ENCODE measurements at regions not wholly inside any gene's neighbourhood (a gene's known extent, or its start where the extent isn't known, plus 50 kb on each side); places are given as distances from the start of the nearest gene placed in this dataset.
"Not testable (repeated sequence)": the region's sequence is repeated elsewhere in the genome, so short reads cannot be mapped to it uniquely, and the experiment has no call there.

DNA sequence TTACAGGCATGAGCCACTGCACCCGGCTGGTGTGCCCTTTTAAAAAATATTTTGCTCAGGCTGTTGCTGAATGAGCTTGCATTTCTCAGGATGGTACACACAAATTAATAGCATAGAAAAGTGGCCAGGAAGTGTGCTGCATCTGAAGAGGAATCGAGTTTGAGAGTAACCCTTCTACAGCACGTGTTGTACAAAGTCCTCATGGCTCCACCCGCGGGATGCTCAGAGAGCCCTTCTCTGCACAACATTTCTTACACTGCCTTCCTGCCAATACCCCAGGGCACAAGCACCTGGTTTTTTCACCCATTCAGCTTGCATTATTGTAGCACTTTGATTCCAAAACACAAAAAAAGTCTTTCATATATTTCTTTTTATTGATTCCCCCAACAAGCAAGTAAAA lies 90.1 kb upstream of the NEDD4L start:
- no peak for DNase-seq (ENCODE audit: low spot score)

DNA sequence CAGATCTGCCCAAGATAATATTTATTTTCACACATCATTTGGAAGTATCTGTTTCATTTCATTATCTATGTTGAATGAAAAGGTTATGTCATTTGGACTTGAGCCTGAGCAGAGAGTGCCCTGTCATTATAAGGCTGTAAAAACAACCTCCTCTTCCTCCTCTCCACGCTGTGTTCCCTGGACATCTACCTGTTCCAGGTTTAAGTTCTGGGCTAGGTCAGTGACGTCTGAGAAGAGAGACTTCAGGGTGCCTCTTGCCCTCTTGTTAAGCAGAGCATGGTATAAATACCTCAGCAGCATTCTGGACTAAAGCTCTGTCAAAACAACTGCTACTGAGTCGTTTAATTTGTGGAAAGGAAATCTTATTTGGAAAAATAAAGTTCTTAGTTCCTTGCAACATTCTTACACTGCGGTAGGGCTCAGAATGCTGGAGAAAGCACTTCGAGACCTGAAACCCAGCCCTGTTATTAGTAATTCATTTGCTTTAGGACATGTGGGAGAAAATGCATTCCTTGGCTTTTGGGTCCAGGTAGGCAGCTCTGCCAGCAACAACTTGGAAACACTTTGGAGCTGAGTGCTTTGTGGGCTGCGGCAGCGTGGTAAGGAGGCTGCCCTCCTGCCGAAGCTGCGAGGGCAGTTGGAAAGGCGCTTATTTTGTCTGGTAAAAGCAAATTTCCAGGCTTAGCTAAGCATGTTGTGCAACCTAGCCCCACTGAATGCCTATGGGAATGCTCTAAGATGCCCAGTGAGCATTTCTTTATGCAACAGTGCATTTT lies 91.8 kb upstream of the NEDD4L start:
- DNase-seq (ENCODE audit: low spot score) = no peak

DNA sequence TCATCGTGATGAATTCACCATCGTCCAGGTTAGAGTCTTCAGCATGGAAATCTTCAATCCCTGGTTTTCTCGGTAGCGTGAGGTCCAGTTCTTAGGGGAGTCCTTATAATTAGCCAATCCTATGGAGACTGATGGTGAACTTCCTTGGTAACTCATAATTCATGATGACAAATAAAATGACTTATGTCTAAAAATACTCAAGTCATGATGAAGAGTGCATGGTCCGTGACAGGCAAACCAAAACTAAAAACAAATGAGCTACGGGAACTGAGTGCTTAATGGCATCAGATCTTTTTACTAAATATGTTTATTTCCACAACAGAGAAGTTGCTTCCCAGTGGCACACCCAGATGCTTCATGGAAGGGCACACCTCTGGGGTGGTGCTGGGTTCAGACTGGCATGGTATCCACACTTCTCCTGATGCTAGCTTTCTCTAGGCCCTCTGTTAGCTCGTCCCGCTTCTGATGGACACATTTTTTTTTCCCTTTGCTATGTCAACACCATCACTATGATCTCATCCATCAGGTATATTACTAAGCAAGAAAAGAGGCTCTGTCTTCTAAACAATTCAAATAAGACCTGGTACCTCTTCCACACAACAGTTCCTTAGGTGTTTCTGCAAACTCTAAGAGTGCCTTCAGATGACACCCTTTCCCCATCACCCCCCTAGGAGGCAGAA lies 92.8 kb upstream of the NEDD4L start:
- DNase-seq (ENCODE audit: low spot score) = peak; percentile 62

DNA sequence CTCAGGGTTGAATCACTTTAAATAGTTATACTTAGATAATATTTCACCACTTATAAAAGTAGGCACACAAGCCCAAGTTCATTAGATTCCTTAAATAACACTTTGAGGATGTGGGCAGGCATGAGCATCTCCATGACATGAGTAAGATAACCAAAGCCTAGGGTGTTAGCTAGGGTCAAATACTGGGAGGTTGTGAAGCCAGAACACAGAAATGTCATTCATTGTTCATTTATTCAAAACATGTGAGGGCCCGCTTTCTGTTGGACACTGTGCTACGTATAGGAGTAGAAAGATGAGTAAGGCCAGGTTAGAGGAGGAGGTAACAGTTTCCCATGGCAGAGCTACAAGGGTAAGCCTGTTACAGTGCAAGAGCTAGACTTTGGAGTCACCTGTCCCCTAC lies 93.5 kb upstream of the NEDD4L start:
- no peak for DNase-seq (ENCODE audit: low spot score)

DNA sequence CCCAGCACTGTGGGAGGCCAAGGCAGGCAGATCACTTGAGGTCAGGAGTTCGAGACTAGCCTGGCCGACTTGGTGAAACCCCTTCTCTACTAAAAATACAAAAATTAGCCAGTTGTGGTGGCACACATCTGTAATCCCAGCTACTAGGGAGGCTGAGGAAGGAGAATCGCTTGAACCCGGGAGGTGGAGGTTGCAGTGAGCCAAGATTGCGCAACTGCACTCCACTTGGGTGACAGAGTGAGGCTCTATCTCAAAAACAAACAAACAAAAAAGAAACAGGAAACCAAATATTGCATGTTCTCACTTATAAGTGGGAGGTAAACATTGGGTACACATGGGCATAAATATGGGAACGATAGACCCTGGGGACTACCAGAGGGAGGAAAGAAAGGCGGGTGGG lies 94.7 kb upstream of the NEDD4L start:
- not testable (repeated sequence) for DNase-seq (ENCODE audit: low spot score)

DNA sequence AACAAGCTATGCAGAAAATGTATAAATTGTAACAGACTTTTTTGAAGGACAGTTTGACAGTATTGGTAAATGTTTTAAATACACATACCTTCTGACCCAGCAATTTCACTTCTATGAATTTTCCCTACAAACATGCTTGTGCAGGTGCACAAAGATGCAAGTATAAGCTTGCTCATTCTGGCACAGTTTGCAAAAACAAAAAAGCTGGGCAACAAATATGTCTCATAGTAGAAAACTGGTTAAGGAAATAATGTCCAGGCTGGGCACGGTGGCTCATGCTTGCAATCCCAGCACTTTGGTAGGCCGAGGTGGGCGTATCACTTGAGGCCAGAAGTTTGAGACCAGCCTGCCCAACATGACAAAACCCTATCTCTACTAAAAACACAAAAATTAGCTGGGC lies 96.9 kb upstream of the NEDD4L start:
- DNase-seq (ENCODE audit: low spot score) = no peak

DNA sequence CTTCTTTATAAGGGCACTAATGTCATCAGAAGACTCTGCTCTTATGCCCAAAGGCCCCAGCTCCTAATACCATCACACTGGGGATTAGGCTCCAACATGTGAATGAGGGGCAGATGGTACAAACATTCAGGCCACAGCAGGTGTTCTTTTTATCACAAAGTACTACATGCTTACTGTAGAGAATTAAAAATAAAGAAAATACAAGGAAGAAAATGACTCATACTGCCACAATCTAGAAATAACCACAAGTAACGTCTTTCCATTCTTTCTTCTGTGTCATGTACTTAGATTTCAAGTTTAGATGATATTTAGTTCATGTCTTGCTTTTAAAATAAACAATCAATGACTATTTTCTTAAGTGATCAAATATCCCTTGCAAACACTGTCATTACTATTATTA lies 100.3 kb upstream of the NEDD4L start:
- DNase-seq (ENCODE audit: low spot score) = no peak

DNA sequence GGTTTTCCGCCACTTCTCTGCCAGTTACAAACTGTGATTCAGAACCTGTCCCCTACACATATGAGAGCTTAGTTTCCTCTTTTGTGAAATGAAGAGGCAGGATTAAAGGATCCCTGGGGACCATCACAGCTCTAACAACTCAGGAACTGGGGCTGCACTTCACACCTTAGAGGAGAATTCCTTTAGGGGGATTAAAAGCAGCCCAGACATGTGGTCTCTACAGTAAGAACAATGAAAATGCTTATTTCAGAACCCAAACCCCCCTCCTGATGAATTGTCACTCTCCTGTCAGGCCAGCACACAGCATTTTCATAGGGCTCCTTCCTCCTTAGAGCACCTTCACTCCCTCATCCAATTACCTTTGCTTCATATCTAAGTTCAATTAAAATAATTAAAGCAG lies 101.5 kb upstream of the NEDD4L start:
- no peak for DNase-seq (ENCODE audit: low spot score)

DNA sequence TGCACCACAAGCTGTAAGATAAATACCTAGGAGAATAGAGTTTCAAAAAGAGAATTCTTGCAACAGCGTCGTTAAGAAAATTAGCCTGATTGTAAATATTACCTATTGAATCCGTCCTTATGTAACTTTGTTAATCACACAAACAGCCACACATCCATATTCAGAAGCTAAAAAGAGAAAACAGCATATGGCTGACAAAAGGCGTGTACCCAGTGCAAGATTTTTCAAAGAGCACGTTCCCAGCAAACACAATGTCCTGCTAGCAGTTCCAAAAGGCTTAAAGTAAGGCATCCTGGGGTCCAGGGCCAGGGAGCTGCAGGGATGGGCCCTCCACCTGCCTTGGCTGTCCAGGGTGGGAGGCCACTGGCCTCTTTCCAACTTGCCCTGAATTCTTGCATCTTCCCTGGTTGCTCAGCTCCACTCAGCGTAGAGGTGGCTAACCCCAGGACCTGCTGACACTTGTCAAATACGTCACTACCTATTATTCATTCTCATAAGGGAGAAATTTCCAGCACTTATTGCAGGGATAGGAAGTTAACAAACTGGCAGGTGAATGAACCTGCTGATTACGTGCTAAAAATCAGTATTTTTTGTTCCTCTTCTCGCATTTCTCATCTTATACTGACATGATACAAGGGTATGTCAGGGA lies 102.1 kb upstream of the NEDD4L start:
- DNase-seq (ENCODE audit: low spot score) = no peak

DNA sequence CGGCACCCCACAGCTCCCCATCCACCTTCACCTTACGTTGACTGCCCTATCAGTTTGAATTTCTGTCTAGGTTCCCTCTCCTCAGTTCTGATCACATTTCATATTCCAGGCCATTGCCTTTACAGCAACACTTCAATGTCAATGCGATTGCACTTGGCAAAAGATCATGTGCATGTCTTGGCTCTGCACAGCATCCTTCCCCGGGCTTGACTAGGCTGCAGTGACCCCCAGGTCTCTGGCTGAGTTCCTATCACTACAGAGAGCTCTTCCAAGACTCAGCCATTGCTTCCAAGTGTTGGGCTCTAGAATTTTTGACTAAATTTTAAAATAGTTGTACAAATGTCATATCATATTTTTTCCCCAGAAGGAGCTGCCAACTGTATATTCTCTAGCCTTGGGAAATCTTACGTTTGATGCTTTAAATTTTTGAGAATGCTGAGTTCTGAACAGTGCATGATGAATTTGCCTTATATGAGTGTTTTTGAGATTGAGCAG lies 103.8 kb upstream of the NEDD4L start:
- no peak for DNase-seq (ENCODE audit: low spot score)

DNA sequence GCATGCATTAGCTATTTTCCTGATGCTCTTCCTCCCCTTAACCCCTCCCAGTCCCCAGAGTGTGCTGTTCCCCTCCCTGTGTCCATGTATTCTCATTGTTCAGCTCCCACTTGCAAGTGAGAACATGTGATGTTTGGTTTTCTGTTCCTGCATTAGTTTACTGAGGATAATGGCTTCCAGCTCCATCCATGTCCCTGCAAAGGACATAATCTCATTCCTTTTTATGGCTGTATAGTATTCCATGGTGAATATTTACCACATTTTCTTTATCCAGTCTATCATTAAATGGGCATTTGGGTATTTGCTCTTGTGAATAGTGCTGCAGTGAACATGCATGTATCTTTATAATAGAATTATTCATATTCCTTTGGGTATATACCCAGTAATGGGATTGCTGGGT lies 109.7 kb upstream of the NEDD4L start:
- not testable (repeated sequence) for DNase-seq (ENCODE audit: low spot score)

DNA sequence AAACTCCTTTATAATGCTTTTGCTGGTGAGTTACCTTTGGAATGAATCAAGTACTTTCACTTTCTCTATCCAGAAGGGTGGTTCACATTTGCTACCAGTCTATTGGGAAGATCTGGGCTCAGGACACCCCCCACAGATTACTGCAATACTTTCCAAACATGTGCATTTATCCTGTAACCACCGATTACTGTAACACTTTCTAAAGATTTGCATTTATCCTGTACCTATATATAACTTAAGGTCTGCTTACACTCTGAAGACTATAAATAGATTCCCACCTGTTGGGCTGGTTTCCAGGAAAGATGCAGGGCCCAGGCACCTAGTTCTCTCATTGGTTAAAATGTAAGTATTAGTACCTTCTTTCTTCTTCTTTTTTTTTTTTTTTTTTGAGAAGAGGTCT lies 113.0 kb upstream of the NEDD4L start:
- peak; percentile 21 for DNase-seq (ENCODE audit: low spot score)

DNA sequence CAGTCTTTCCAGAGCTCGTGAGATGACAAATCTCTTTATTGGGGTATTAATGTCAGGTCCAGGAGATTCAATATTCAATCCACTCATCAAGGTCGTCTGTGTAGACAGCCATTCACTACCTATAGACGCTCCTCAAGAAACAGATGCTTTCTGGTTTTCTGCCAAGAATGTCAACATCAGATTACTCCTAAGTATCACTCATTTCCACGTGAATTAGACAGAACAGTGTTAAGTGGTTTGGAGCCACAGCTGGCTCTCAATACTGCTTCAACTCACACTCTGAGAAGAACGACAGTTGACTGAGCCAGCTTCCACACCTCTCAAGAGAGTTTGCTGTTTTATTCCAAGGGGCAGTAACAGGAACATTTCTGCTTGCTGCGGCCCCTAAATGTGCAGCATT lies 113.5 kb upstream of the NEDD4L start:
- DNase-seq (ENCODE audit: low spot score) = no peak

DNA sequence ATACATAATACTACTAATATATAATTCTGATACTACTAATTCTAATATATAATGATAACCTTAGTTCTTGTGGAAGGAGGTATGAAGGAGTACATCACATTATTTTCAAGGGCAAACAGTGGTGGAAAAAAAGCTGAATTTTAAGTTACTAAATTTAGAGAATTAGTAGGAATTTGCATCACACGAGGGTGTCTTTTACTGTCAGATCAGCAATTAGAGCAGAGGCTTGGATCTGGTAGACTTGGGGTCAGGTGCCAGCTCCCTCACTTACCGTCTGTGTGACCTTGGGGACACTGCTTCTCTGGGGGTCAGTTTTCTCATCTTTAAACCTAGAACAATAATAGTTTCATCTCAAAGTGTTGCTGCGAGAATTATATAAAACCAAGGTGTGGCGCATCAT lies 114.1 kb upstream of the NEDD4L start:
- DNase-seq (ENCODE audit: low spot score) = no peak

DNA sequence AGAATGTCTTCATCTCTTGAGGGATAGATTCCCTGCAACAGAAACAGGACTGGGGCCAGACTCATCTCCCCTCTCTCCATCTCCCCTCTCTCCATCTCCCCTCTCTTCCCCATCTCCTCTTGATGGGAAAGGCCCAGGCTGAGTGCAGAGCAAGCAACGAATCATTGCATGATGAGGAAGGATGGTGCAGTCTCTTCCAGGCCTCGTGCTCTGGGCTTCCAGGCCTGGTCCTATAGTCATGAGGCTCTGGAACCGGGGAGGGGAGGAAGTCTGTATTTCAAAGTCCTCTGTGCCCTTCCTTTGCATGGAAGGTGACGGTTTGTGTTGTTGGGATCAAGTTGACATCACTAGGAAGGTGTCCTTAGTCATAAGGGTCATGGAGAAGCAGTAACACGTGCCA lies 115.6 kb upstream of the NEDD4L start:
- DNase-seq (ENCODE audit: low spot score) = no peak

DNA sequence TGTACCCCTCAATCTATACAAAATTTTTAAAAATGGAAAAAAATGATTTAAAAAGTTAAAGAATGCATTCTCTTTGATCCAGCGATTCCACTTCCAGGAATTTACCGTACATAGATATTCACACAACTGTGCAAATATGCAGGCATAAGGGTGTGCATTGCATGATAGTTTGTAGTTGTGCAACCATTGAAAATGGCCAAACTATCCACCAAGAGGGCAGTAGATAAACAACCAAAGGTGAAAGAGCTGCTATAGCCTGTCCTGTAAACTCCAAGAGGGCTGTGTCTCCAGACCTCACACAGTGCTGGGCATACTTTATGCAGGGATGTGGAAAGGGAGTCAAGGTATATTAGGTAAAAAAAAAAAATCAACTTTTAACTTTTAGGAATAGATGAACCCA lies 116.5 kb upstream of the NEDD4L start:
- no peak for DNase-seq (ENCODE audit: low spot score)

DNA sequence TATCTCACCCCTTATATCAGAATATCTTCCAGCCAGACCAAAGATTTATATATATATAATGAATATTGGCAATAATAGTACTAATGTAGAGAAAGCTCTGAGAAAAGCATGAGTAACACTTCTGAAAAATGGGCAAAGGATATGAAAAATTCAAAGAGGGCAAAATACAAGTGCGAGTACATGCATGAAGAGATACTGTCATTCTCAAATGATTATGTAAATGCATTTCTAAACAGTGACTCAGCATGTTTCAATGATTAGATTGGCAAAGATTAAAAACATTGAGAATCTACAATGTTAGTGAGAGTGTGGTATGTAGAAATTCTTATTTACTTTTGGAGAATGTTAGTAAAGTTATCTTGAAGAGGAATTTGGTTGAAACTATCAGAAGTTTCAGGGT lies 118.3 kb upstream of the NEDD4L start:
- DNase-seq (ENCODE audit: low spot score) = no peak

DNA sequence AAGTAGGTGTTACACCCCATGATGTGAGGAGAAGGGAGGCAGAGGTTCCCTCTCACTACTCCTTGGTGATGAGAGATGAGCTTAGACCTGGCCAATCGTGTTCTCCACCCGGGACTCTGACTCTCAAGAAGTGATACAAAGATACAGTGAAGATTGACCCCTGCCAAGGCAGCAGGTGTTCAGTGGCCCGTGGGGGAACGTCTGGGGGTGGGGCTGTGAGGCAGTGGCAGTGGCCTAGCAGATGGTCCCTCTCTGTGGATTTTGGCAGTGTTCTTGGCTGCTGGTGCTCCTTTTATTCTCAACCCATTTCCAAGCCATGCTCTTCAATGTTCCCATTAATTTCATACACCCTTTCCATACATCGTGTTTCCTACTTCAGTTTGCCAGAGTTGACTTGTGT lies 120.4 kb upstream of the NEDD4L start:
- no peak for DNase-seq (ENCODE audit: low spot score)

DNA sequence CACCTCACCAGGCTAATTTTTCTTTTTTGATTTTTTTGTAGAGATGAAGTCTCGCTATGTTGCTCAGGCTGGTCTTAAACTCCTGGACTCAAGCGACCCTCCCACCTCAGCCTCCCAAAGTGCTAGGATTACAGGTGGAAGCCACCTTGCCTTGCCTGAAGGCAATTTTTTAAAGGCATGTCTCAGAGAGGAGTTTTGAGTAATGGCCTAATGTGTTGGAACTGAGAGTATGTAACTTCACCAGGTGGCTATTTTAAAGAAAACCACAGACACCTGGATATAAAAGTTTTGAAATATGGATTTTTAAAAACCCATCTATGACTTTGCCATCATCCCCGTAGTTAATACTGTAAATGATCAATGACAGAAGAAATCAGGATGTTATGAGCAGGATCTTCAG lies 119.8 kb upstream of the ATP8B1 start:
- DNase-seq (ENCODE audit: low spot score) = no peak

DNA sequence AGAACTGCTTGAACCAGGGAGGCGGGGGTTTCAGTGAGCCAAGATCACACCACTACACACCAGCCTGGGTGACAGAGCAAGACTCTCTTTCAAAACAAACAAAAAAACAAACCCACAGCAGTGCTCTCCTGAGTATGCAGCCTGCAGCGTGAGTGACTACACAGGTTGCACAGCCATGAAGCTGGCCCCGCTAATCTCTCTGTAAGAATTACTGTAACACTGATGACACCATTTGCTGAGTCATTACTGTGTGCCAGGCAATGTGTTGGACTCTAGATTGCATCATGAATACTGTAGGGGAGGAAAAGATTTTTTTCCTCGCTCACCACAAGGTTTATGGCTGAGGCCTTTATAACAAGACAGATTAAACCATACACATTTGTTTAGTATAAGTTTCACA lies 118.6 kb upstream of the ATP8B1 start:
- no peak for DNase-seq (ENCODE audit: low spot score)

DNA sequence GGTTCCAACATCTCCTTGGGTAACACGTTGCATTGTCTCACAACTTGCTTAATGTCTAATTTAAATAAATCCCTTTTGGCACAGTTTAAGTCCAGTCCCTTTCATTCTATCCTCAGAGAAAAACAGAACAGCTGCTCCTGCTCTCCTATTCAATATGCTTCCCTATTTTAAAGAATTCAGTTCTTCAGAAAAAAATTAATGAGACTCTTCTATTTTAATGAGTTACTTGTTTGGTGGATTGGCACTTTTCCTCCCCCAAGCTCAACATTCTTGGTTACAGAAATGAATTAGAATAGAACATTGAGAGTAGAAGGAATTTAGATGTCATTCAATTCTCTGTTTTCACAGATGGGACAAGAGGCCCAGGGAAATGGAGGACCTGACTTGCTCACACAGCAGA lies 116.9 kb upstream of the ATP8B1 start:
- DNase-seq (ENCODE audit: low spot score) = no peak

DNA sequence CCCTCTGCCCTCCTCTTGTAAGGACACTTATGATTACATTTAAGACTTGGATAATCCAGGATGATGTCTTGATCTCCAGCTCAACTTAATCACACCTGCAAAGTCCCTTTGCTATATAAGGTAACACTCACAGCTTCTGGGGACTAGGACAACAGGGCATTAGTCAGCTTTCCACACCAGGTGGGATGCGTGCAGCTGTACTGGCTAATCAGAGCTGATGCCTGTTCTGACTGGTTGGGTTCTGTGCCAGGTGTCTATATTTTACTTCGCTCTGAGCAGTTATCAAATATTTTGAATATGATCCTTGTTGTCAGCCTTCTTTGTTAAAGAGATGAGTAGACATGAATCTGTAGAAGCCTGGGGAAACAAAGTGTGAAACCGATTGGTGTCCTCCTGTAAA lies 115.5 kb upstream of the ATP8B1 start:
- DNase-seq (ENCODE audit: low spot score) = no peak

DNA sequence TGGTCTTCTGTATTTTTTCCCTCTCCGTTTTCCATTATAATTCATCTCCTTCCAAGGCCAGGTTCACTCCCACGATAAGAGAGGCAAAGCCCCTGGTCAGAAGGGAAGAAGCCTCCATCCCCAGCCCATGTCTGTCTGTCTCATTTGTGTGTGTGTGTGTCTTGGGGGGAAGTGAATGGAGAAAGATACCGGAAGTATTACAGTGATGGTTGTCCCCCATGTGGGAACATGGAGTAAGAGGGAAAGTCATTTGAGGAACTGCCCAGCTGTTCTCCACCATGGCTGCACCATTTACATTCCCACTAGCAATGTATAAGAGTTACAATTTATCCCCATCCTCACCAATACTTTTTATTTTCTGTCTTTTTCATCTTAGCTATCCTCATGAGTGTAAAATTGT lies 113.6 kb upstream of the ATP8B1 start:
- DNase-seq (ENCODE audit: low spot score) = no peak

All from germinal center (tissue), 1 donor.